CD14-positive monocyte (primary cell): ENCODE measurements at regions not wholly inside any gene's neighbourhood (a gene's known extent, or its start where the extent isn't known, plus 50 kb on each side); places are given as distances from the start of the nearest gene placed in this dataset.

Source experiments
- DNase-seq, 3 donors: peaks; one replicate each; pipeline ENCODE4 v3.0.0-alpha.2; 2011 to 2022
- H2AFZ ChIP-seq: 2 replicates; pipeline ENCODE4 v1.6.0; 2012; ENCODE audit warnings: mild to moderate bottlenecking, low read depth, low read length, inconsistent platforms; ENCODE audit not compliant: insufficient read depth, poor library complexity, severe bottlenecking
- H3K27ac ChIP-seq, 2 donors: 1 replicate in 1 of 2; 2 replicates in 1 of 2; pipeline ENCODE4 v1.5.1; 2012 to 2013; ENCODE audit warnings: low read length in 2 of 2, control low read depth in 1 of 2, inconsistent platforms in 1 of 2, low read depth in 1 of 2, mild to moderate bottlenecking in 1 of 2
- H3K27me3 ChIP-seq, 2 donors: one replicate each; pipeline versions ENCODE4 v1.6.0 to v1.6.1; 2011 to 2013; ENCODE audit warnings: low read length in 2 of 2; ENCODE audit not compliant: control insufficient read depth in 2 of 2, insufficient read depth in 2 of 2
- H3K36me3 ChIP-seq, 2 donors: replicated peaks in 1 of 2; 1 replicate in 1 of 2; 2 replicates in 1 of 2; pipeline versions ENCODE4 v1.5.1 to v1.6.1; 2012 to 2013; ENCODE audit warnings: low read length in 2 of 2, control low read depth in 1 of 2, inconsistent platforms in 1 of 2, mild to moderate bottlenecking in 1 of 2; ENCODE audit not compliant: insufficient read depth in 2 of 2, control insufficient read depth in 1 of 2
- H3K4me1 ChIP-seq, 2 donors: 1 replicate in 1 of 2; 2 replicates in 1 of 2; pipeline versions ENCODE4 v1.5.1 to v1.6.1; 2012 to 2013; ENCODE audit warnings: low read length in 2 of 2, control low read depth in 1 of 2, inconsistent platforms in 1 of 2, mild to moderate bottlenecking in 1 of 2, moderate library complexity in 1 of 2; ENCODE audit not compliant: insufficient read depth in 2 of 2, control insufficient read depth in 1 of 2
- H3K4me2 ChIP-seq: replicated peaks from 2 replicates; pipeline ENCODE3; 2012; ENCODE audit warnings: low read length, moderate library complexity, mild to moderate bottlenecking; ENCODE audit not compliant: poor library complexity, severe bottlenecking; ENCODE audit errors: extremely low read depth
- H3K4me3 ChIP-seq, 3 experiments: fragments of 200-600 bp in 1 of 3; sonication (generic) in 1 of 3; replicated peaks in 1 of 3; 1 replicate in 2 of 3; 2 replicates in 1 of 3; pipeline ENCODE4 v1.5.1; 2011 to 2013; ENCODE audit warnings: low read length in 3 of 3, mild to moderate bottlenecking in 3 of 3, control low read depth in 2 of 3, low read depth in 2 of 3, inconsistent platforms in 1 of 3, moderate library complexity in 1 of 3
- H3K79me2 ChIP-seq: 2 replicates; pipeline ENCODE4 v1.6.0; 2012; ENCODE audit warnings: mild to moderate bottlenecking, control low read depth, inconsistent platforms, low read length, moderate library complexity; ENCODE audit not compliant: insufficient read depth
- H3K9ac ChIP-seq: 2 replicates; pipeline ENCODE4 v1.6.0; 2017; ENCODE audit warnings: low read length, mild to moderate bottlenecking; ENCODE audit not compliant: insufficient read depth, poor library complexity, severe bottlenecking
- H3K9me3 ChIP-seq, 2 donors: replicated peaks in 1 of 2; 1 replicate in 1 of 2; 2 replicates in 1 of 2; pipeline versions ENCODE4 v1.5.1 to v1.6.1; 2012 to 2013; ENCODE audit warnings: low read length in 2 of 2, control low read depth in 1 of 2; ENCODE audit not compliant: control insufficient read depth in 1 of 2, insufficient read depth in 1 of 2
- H4K20me1 ChIP-seq: 2 replicates; pipeline ENCODE4 v1.6.0; 2012; ENCODE audit warnings: mild to moderate bottlenecking, low read length, control low read depth, moderate library complexity; ENCODE audit not compliant: insufficient read depth
- H3K27ac Mint-ChIP-seq, 7 donors: one replicate each; pipeline ENCODE4 v1.8.0; 2020; ENCODE audit warnings: mild to moderate bottlenecking in 7 of 7, mixed read lengths in 7 of 7, moderate library complexity in 6 of 7, inconsistent platforms in 2 of 7
- H3K27me3 Mint-ChIP-seq, 3 donors: one replicate each; pipeline ENCODE4 v1.8.0; 2021 to 2022; ENCODE audit warnings: low read depth in 3 of 3, mild to moderate bottlenecking in 3 of 3, mixed read lengths in 3 of 3, moderate library complexity in 3 of 3, inconsistent platforms in 1 of 3
- H3K36me3 Mint-ChIP-seq, 2 donors: one replicate each; pipeline ENCODE4 v1.8.0; 2020; ENCODE audit warnings: mixed read lengths in 2 of 2, inconsistent platforms in 1 of 2, mild to moderate bottlenecking in 1 of 2
- H3K4me1 Mint-ChIP-seq: one replicate; pipeline ENCODE4 v1.8.0; 2020; ENCODE audit warnings: mild to moderate bottlenecking, mixed read lengths
- H3K4me3 Mint-ChIP-seq, 2 donors: one replicate each; pipeline ENCODE4 v1.8.0; 2020; ENCODE audit warnings: mild to moderate bottlenecking in 2 of 2, mixed read lengths in 2 of 2, moderate library complexity in 1 of 2
- H3K9me3 Mint-ChIP-seq, 7 donors: one replicate each; pipeline ENCODE4 v1.8.0; 2020 to 2022; ENCODE audit warnings: mixed read lengths in 7 of 7, mild to moderate bottlenecking in 6 of 7, moderate library complexity in 6 of 7, inconsistent platforms in 2 of 7
- CTCF ChIP-seq: fragments of 200-600 bp; IDR thresholded peaks from one replicate; pipeline ENCODE4 v1.8.0; 2022; ENCODE audit warnings: antibody characterized with exemption, mild to moderate bottlenecking
- WGBS: methylation state at CpG from one replicate; pipeline ENCODE4 v1.1.5; 2013; ENCODE audit warnings: missing lambda C conversion rate; ENCODE audit not compliant: insufficient coverage; 5-methylcytosine and 5-hydroxymethylcytosine counted together
- intact Hi-C, 2 donors: fragments of 100-400 bp; cut with micrococcal nuclease; formaldehyde crosslinking; loops; one replicate each; pipeline versions ENCODE4 v1.15.0 to v1.15.1; 2023

GRCh38 chr5:136513430-136513829 lies 148.1 kb upstream of the TRPC7 start:
- Mint-ChIP-seq H3K36me3 (no peaks in the 10 kb centered on the region), H3K27ac (no peak overlapping the region), H3K9me3 (peaks cover 0 to 3% (median 0%) of the 10 kb centered on the region in 7 donors), H3K27me3 (peaks cover 0 to 2% (median 1%) of the 10 kb centered on the region in 3 donors), H3K4me3 (no peak overlapping the region), H3K4me1 (no peaks in the 10 kb centered on the region)
- H3K4me1 ChIP-seq, result no peaks in the 10 kb centered on the region
- H3K9ac ChIP-seq, result no peak overlapping the region
- H4K20me1 ChIP-seq, result no peaks in the 10 kb centered on the region
- H3K36me3 ChIP-seq, result no peaks in the 10 kb centered on the region
- H3K27ac ChIP-seq, result no peak overlapping the region
- DNase-seq, result no peak
- no peak overlapping the region for H3K4me2 ChIP-seq
- intact Hi-C loops, result no loop called here
- H3K79me2 ChIP-seq, result no peaks in the 10 kb centered on the region
- WGBS, result no CpG with 5 or more reads among the region's 3 CpGs
- H2AFZ ChIP-seq, result no peak overlapping the region
- H3K4me3 ChIP-seq, result no peak overlapping the region
- no peaks in the 10 kb centered on the region for H3K9me3 ChIP-seq
- no peak for TF ChIP-seq CTCF
- no peaks in the 10 kb centered on the region for H3K27me3 ChIP-seq

- Histone ChIP-seq H3K36me3 (no peaks in the 10 kb centered on the region), H3K4me2 (no peak overlapping the region), H3K9me3 (no peaks in the 10 kb centered on the region), H3K79me2 (no peaks in the 10 kb centered on the region), H3K9ac (no peak overlapping the region), H4K20me1 (no peaks in the 10 kb centered on the region), H3K27me3 (no peaks in the 10 kb centered on the region), H3K4me3 (no peak overlapping the region), H3K4me1 (no peaks in the 10 kb centered on the region), H2AFZ (no peak overlapping the region), H3K27ac (no peak overlapping the region)
- intact Hi-C loops, result no loop called here
- Mint-ChIP-seq H3K9me3 (peaks cover 0 to 7% (median 2%) of the 10 kb centered on the region in 7 donors), H3K27me3 (peaks cover 0 to 1% (median 0%) of the 10 kb centered on the region in 3 donors), H3K4me1 (no peaks in the 10 kb centered on the region), H3K36me3 (no peaks in the 10 kb centered on the region), H3K4me3 (no peak overlapping the region), H3K27ac (no peak overlapping the region)
- 17% methylated on average over 1 of the region's 3 CpGs for WGBS
- DNase-seq, result no peak
- no peak for TF ChIP-seq CTCF
Measured at GRCh38 chr5:136511046-136511445, 145.7 kb upstream of the TRPC7 start.
